IMR-90 (cell line): ENCODE measurements at regions not wholly inside any gene's neighbourhood (a gene's known extent, or its start where the extent isn't known, plus 50 kb on each side); places are given as distances from the start of the nearest gene placed in this dataset.

Experiments used
- ATAC-seq: fragments of 200-7000 bp; cut with Tn5 transposase; 2 replicates; pipeline ENCODE4 v1.9.1; 2020; ENCODE audit warnings: low read depth, mild to moderate bottlenecking, moderate library complexity
- BruUV-seq: library from RNA; stranded (reverse); fragments of 400-500 nt; replicated peaks from 2 replicates; lab custom pipeline; 2021; lab: Mats Ljungman, UMichigan
- CTCF ChIA-PET: fragments of 300-600 bp; formaldehyde crosslinking; extraction: SDS; loops from one replicate; lab custom pipeline; 2021; ENCODE audit warnings: antibody characterized with exemption; lab: Yijun Ruan, JAX
- POLR2A ChIA-PET: fragments of 300-600 bp; sonication (Branson Sonifier 250); formaldehyde crosslinking; loops from one replicate; lab custom pipeline; 2022; ENCODE audit warnings: antibody characterized with exemption; ENCODE audit not compliant: unreplicated experiment; lab: Charles Lee
- DNase-seq: peaks from one replicate; pipeline ENCODE4 v3.0.0; 2013
- H2AFZ ChIP-seq: replicated peaks from 2 replicates; pipeline ENCODE3; 2013; ENCODE audit warnings: low read length, mild to moderate bottlenecking; ENCODE audit not compliant: poor library complexity
- H2AK5ac ChIP-seq: 2 replicates; pipeline ENCODE4 v1.6.1; 2013; ENCODE audit warnings: low read depth, low read length, inconsistent platforms
- H2AK9ac ChIP-seq: replicated peaks from 2 replicates; pipeline ENCODE3; 2013; ENCODE audit warnings: mild to moderate bottlenecking, low read depth, low read length, moderate library complexity; ENCODE audit not compliant: poor library complexity
- H2BK120ac ChIP-seq: 2 replicates; pipeline ENCODE4 v1.6.1; 2013; ENCODE audit warnings: low read depth, low read length, inconsistent platforms
- H2BK15ac ChIP-seq: 3 replicates; pipeline ENCODE4 v1.6.1; 2013; ENCODE audit warnings: low read depth, low read length, inconsistent platforms
- H2BK20ac ChIP-seq: 2 replicates; pipeline ENCODE4 v1.6.1; 2013; ENCODE audit warnings: low read depth, mild to moderate bottlenecking, inconsistent platforms, low read length, moderate library complexity
- H2BK5ac ChIP-seq: 2 replicates; pipeline ENCODE4 v1.6.1; 2013; ENCODE audit warnings: mild to moderate bottlenecking, low read depth, low read length, inconsistent platforms; ENCODE audit not compliant: poor library complexity, severe bottlenecking
- H3K14ac ChIP-seq: replicated peaks from 2 replicates; pipeline ENCODE4 v1.6.1; 2013; ENCODE audit warnings: low read depth, low read length, inconsistent platforms
- H3K18ac ChIP-seq: 2 replicates; pipeline ENCODE4 v1.6.1; 2013; ENCODE audit warnings: low read depth, low read length, control low read depth
- H3K23ac ChIP-seq: 2 replicates; pipeline ENCODE4 v1.6.1; 2013; ENCODE audit warnings: low read depth, low read length, inconsistent platforms
- H3K27ac ChIP-seq: 2 replicates; pipeline ENCODE4 v1.5.1; 2013; ENCODE audit warnings: mild to moderate bottlenecking, control low read depth, low read length; ENCODE audit not compliant: insufficient read depth
- H3K27me3 ChIP-seq: 2 replicates; pipeline ENCODE4 v1.6.1; 2013; ENCODE audit warnings: low read length; ENCODE audit not compliant: control insufficient read depth, insufficient read depth
- H3K36me3 ChIP-seq: 2 replicates; pipeline ENCODE4 v1.6.1; 2013; ENCODE audit warnings: low read length, mixed read lengths; ENCODE audit not compliant: control insufficient read depth, insufficient read depth
- H3K4ac ChIP-seq: 2 replicates; pipeline ENCODE4 v1.6.1; 2013; ENCODE audit warnings: low read depth, low read length, inconsistent platforms
- H3K4me1 ChIP-seq: 2 replicates; pipeline ENCODE4 v1.6.1; 2013; ENCODE audit warnings: low read length, mixed read lengths; ENCODE audit not compliant: control insufficient read depth, insufficient read depth
- H3K4me2 ChIP-seq: 2 replicates; pipeline ENCODE4 v1.6.1; 2013; ENCODE audit warnings: low read depth, mild to moderate bottlenecking, control low read depth, low read length, moderate library complexity
- H3K4me3 ChIP-seq: 2 replicates; pipeline ENCODE4 v1.5.1; 2013; ENCODE audit warnings: low read depth, mild to moderate bottlenecking, control low read depth, low read length, moderate library complexity; ENCODE audit not compliant: insufficient read depth
- H3K56ac ChIP-seq: 2 replicates; pipeline ENCODE4 v1.6.1; 2013; ENCODE audit warnings: low read length, inconsistent platforms; ENCODE audit not compliant: insufficient read depth; ENCODE audit errors: extremely low read depth
- H3K79me1 ChIP-seq, 2 experiments: 2 replicates each; pipeline ENCODE4 v1.6.1; 2013; ENCODE audit warnings: low read length in 2 of 2, inconsistent platforms in 1 of 2, low read depth in 1 of 2
- H3K9ac ChIP-seq: 2 replicates; pipeline ENCODE4 v1.6.1; 2013; ENCODE audit warnings: low read depth, low read length, control low read depth
- H3K9me1 ChIP-seq: 2 replicates; pipeline ENCODE4 v1.6.1; 2013; ENCODE audit warnings: low read length, inconsistent platforms; ENCODE audit not compliant: insufficient read depth
- H3K9me3 ChIP-seq: 2 replicates; pipeline ENCODE4 v1.6.1; 2013; ENCODE audit warnings: low read length; ENCODE audit not compliant: control insufficient read depth, insufficient read depth
- H4K20me1 ChIP-seq: 2 replicates; pipeline ENCODE4 v1.6.1; 2013; ENCODE audit warnings: low read length, inconsistent platforms; ENCODE audit not compliant: insufficient read depth
- H4K5ac ChIP-seq: 2 replicates; pipeline ENCODE4 v1.6.1; 2013; ENCODE audit warnings: mild to moderate bottlenecking, low read depth, low read length, control low read depth
- H4K8ac ChIP-seq, 2 experiments: 2 replicates each; pipeline ENCODE4 v1.6.1; 2013; ENCODE audit warnings: low read depth in 2 of 2, low read length in 2 of 2, control low read depth in 1 of 2, inconsistent platforms in 1 of 2
- H4K91ac ChIP-seq: 2 replicates; pipeline ENCODE4 v1.6.1; 2013; ENCODE audit warnings: low read depth, low read length, inconsistent platforms; ENCODE audit not compliant: insufficient read depth
- CEBPB ChIP-seq: IDR thresholded peaks from 2 replicates; pipeline ENCODE4 v1.6.1; 2012; ENCODE audit warnings: low read depth, low read length, improper control_type of control experiment
- CTCF ChIP-seq: conservative IDR thresholded peaks from 2 replicates; pipeline ENCODE4 v1.5.1; 2012; ENCODE audit warnings: mild to moderate bottlenecking, low read depth, low read length, improper control_type of control experiment
- WGBS, 2 experiments: methylation state at CpG; one replicate each; pipeline versions ENCODE4 v1.1.5 to v1.1.7; 2013; ENCODE audit warnings: missing lambda C conversion rate in 2 of 2; ENCODE audit not compliant: insufficient read length in 1 of 2; ENCODE audit errors: extremely low coverage in 2 of 2; 5-methylcytosine and 5-hydroxymethylcytosine counted together
- dilution Hi-C: fragments of 300-500 bp; cut with HindIII; formaldehyde crosslinking; loops from one replicate; pipeline ENCODE4 v1.14.3; 2018; ENCODE audit warnings: low sequenced_read_pairs; ENCODE audit not compliant: unreplicated experiment
- in situ Hi-C: fragments of 300-500 bp; cut with MboI; formaldehyde crosslinking; loops from 3 replicates; pipeline ENCODE4 v1.14.3; 2019; ENCODE audit warnings: low sequenced_read_pairs, inconsistent platforms, mixed read lengths
- intact Hi-C: fragments of 100-400 bp; cut with micrococcal nuclease; formaldehyde crosslinking; loops from 2 replicates; pipeline ENCODE4 v1.10.0; 2022

GRCh38 chr3:21954709-21955108 is 203.7 kb upstream of the ZNF385D start:
- DNase-seq (peak; percentile 86), ATAC-seq (peak; percentile 98)
- no peak overlapping the region for H3K27ac ChIP-seq
- in situ Hi-C loops, result no loop called here
- no peaks in the 10 kb centered on the region for H3K36me3 ChIP-seq
- no peak overlapping the region for H2AK5ac ChIP-seq
- H2BK15ac ChIP-seq, result no peak overlapping the region
- no peak overlapping the region for H2BK120ac ChIP-seq
- H2AFZ ChIP-seq, result no peak overlapping the region
- no peak overlapping the region for H3K14ac ChIP-seq
- H4K20me1 ChIP-seq, result no peaks in the 10 kb centered on the region
- no peaks in the 10 kb centered on the region for H3K27me3 ChIP-seq
- BruUV-seq, result no TSS peak
- H3K4me1 ChIP-seq, result peaks cover 2% of the 10 kb centered on the region; the same call in 1 of the 2 replicates
- no peak overlapping the region for H3K23ac ChIP-seq
- H2BK20ac ChIP-seq, result no peak overlapping the region
- no peak overlapping the region for H3K4ac ChIP-seq
- H2BK5ac ChIP-seq, result no peak overlapping the region
- H3K9ac ChIP-seq, result no peak overlapping the region
- intact Hi-C loops, result no loop called here
- no peak overlapping the region for H3K4me2 ChIP-seq
- H4K91ac ChIP-seq, result no peak overlapping the region
- ChIA-PET CTCF (no interaction called here), POLR2A (no interaction called here)
- H4K5ac ChIP-seq, result no peak overlapping the region
- dilution Hi-C loops, result no loop called here
- no peak overlapping the region for H4K8ac ChIP-seq
- H3K4me3 ChIP-seq, result no peak overlapping the region
- H3K79me1 ChIP-seq, result no peaks in the 10 kb centered on the region
- no peak overlapping the region for H2AK9ac ChIP-seq
- no peak overlapping the region for H3K18ac ChIP-seq
- WGBS, 2 experiments, result no CpG with 5 or more reads among the region's 2 CpGs
- H3K56ac ChIP-seq, result no peak overlapping the region
- no peaks in the 10 kb centered on the region for H3K9me1 ChIP-seq
- H3K9me3 ChIP-seq, result no peaks in the 10 kb centered on the region
- TF ChIP-seq CEBPB, result peak; percentile 94
- TF ChIP-seq CTCF, result no peak
